H9 (cell line): ENCODE measurements at regions not wholly inside any gene's neighbourhood (a gene's known extent, or its start where the extent isn't known, plus 50 kb on each side); places are given as distances from the start of the nearest gene placed in this dataset.
A peak's percentile ranks its signal among the peaks of the same experiment; 100 is the strongest.

Experiments
- DNase-seq: peaks from one replicate; pipeline ENCODE4 v3.0.0-alpha.2; 2017
- H2AFZ ChIP-seq: one replicate; pipeline ENCODE4 v1.6.1; 2013; ENCODE audit warnings: mild to moderate bottlenecking, low read length, control low read depth, moderate library complexity
- H2AK5ac ChIP-seq: 2 replicates; pipeline ENCODE4 v1.6.1; 2013; ENCODE audit warnings: low read length, control low read depth, mixed read lengths; ENCODE audit not compliant: insufficient read length
- H2BK120ac ChIP-seq: one replicate; pipeline ENCODE4 v1.6.1; 2013; ENCODE audit warnings: low read depth, mild to moderate bottlenecking, low read length, control low read depth, inconsistent platforms; ENCODE audit not compliant: poor library complexity, severe bottlenecking
- H2BK12ac ChIP-seq: 2 replicates; pipeline ENCODE4 v1.6.1; 2013; ENCODE audit warnings: low read length, control low read depth, mixed read lengths, low read depth; ENCODE audit not compliant: insufficient read length
- H2BK15ac ChIP-seq: 2 replicates; pipeline ENCODE4 v1.6.1; 2013; ENCODE audit warnings: low read depth, low read length, control low read depth
- H2BK20ac ChIP-seq: one replicate; pipeline ENCODE4 v1.6.1; 2013; ENCODE audit warnings: low read depth, mild to moderate bottlenecking, low read length, control low read depth, inconsistent platforms; ENCODE audit not compliant: poor library complexity, severe bottlenecking
- H2BK5ac ChIP-seq: 2 replicates; pipeline ENCODE4 v1.6.1; 2013; ENCODE audit warnings: low read length, control low read depth, mixed read lengths; ENCODE audit not compliant: insufficient read length
- H3K14ac ChIP-seq: 2 replicates; pipeline ENCODE4 v1.6.1; 2013; ENCODE audit warnings: low read length, control low read depth; ENCODE audit not compliant: insufficient read depth
- H3K18ac ChIP-seq: 2 replicates; pipeline ENCODE4 v1.6.1; 2013; ENCODE audit warnings: low read depth, mild to moderate bottlenecking, mixed read lengths, low read length, control low read depth; ENCODE audit not compliant: insufficient read length
- H3K23ac ChIP-seq: 2 replicates; pipeline ENCODE4 v1.6.1; 2013; ENCODE audit warnings: low read length, control low read depth, mixed read lengths, low read depth; ENCODE audit not compliant: insufficient read length
- H3K23me2 ChIP-seq: 2 replicates; pipeline ENCODE4 v1.6.1; 2013; ENCODE audit warnings: low read depth, mild to moderate bottlenecking, mixed read lengths, low read length, control low read depth; ENCODE audit not compliant: insufficient read length, poor library complexity, severe bottlenecking
- H3K27ac ChIP-seq: 2 replicates; pipeline ENCODE4 v1.5.1; 2013; ENCODE audit warnings: low read length, control low read depth, mixed read lengths, low read depth; ENCODE audit not compliant: insufficient read length
- H3K27me3 ChIP-seq: 2 replicates; pipeline ENCODE4 v1.6.1; 2013; ENCODE audit warnings: low read length, control low read depth, inconsistent platforms; ENCODE audit not compliant: insufficient read depth
- H3K4ac ChIP-seq: 2 replicates; pipeline ENCODE4 v1.6.1; 2013; ENCODE audit warnings: low read depth, mild to moderate bottlenecking, control low read depth, inconsistent platforms, low read length, moderate library complexity
- H3K4me1 ChIP-seq: 2 replicates; pipeline ENCODE4 v1.6.1; 2013; ENCODE audit warnings: low read length, control low read depth, inconsistent platforms; ENCODE audit not compliant: insufficient read depth
- H3K4me2 ChIP-seq: 2 replicates; pipeline ENCODE4 v1.6.1; 2013; ENCODE audit warnings: low read length, control low read depth, mixed read lengths; ENCODE audit not compliant: insufficient read length, insufficient read depth
- H3K56ac ChIP-seq: 2 replicates; pipeline ENCODE4 v1.6.1; 2013; ENCODE audit warnings: low read depth, mild to moderate bottlenecking, mixed read lengths, low read length, control low read depth; ENCODE audit not compliant: insufficient read length
- H3K79me1 ChIP-seq: 2 replicates; pipeline ENCODE4 v1.6.1; 2013; ENCODE audit warnings: low read depth, mild to moderate bottlenecking, moderate library complexity, low read length, control low read depth, inconsistent platforms; ENCODE audit not compliant: insufficient read depth, poor library complexity, severe bottlenecking
- H3K79me2 ChIP-seq: 2 replicates; pipeline ENCODE4 v1.6.1; 2013; ENCODE audit warnings: low read length, control low read depth, inconsistent platforms; ENCODE audit not compliant: insufficient read depth
- H3K9ac ChIP-seq: 2 replicates; pipeline ENCODE4 v1.6.1; 2013; ENCODE audit warnings: low read length, control low read depth, mixed read lengths; ENCODE audit not compliant: insufficient read length; ENCODE audit errors: extremely low read depth
- H3K9me3 ChIP-seq: one replicate; pipeline ENCODE4 v1.6.1; 2013; ENCODE audit warnings: low read depth, low read length, inconsistent platforms; ENCODE audit not compliant: control insufficient read depth
- H3T11ph ChIP-seq: one replicate; pipeline ENCODE4 v1.6.1; 2013; ENCODE audit warnings: mild to moderate bottlenecking, low read length, control low read depth, inconsistent platforms
- H4K20me1 ChIP-seq: one replicate; pipeline ENCODE4 v1.6.1; 2013; ENCODE audit not compliant: control insufficient read depth, insufficient read length, insufficient read depth
- H4K5ac ChIP-seq: 2 replicates; pipeline ENCODE4 v1.6.1; 2013; ENCODE audit warnings: low read depth, mild to moderate bottlenecking, mixed read lengths, low read length, control low read depth; ENCODE audit not compliant: insufficient read length
- H4K8ac ChIP-seq: replicated peaks from 2 replicates; pipeline ENCODE4 v1.6.1; 2013; ENCODE audit warnings: low read length, control low read depth, mixed read lengths, low read depth; ENCODE audit not compliant: insufficient read length
- H4K91ac ChIP-seq: 2 replicates; pipeline ENCODE4 v1.6.1; 2013; ENCODE audit warnings: low read depth, mild to moderate bottlenecking, moderate library complexity, mixed read lengths, low read length, control low read depth; ENCODE audit not compliant: insufficient read length
- H3K27ac Mint-ChIP-seq, 3 experiments: 2 replicates in 2 of 3; 3 replicates in 1 of 3; pipeline ENCODE4 v1.8.0; 2020 to 2021; ENCODE audit warnings: mixed read lengths in 3 of 3, mild to moderate bottlenecking in 1 of 3, moderate library complexity in 1 of 3
- H3K27me3 Mint-ChIP-seq: 2 replicates; pipeline ENCODE4 v1.8.0; 2021; ENCODE audit warnings: low read depth, mild to moderate bottlenecking, moderate library complexity, mixed read lengths
- H3K36me3 Mint-ChIP-seq, 3 experiments: 2 replicates in 2 of 3; 3 replicates in 1 of 3; pipeline ENCODE4 v1.8.0; 2020 to 2021; ENCODE audit warnings: low read depth in 3 of 3, mixed read lengths in 3 of 3; ENCODE audit not compliant: insufficient read depth in 1 of 3
- H3K4me1 Mint-ChIP-seq, 2 experiments: 2 replicates each; pipeline ENCODE4 v1.8.0; 2020; ENCODE audit warnings: mixed read lengths in 2 of 2
- H3K4me3 Mint-ChIP-seq, 2 experiments: 2 replicates in 1 of 2; 3 replicates in 1 of 2; pipeline ENCODE4 v1.8.0; 2020 to 2021; ENCODE audit warnings: mild to moderate bottlenecking in 2 of 2, mixed read lengths in 2 of 2, moderate library complexity in 1 of 2
- H3K9me3 Mint-ChIP-seq, 2 experiments: 2 replicates in 1 of 2; 3 replicates in 1 of 2; pipeline ENCODE4 v1.8.0; 2020; ENCODE audit warnings: mild to moderate bottlenecking in 2 of 2, mixed read lengths in 2 of 2, moderate library complexity in 1 of 2
- CTCF ChIP-seq: fragments of 200-600 bp; sonication (generic); conservative IDR thresholded peaks from 3 replicates; pipeline ENCODE4 v1.8.0; 2021; ENCODE audit warnings: antibody characterized with exemption, mild to moderate bottlenecking
- WGBS: extraction: QIAGEN DNeasy Blood & Tissue Kit; methylation state at CpG from one replicate; pipeline ENCODE4 v1.1.7; 2013; ENCODE audit warnings: missing lambda C conversion rate, low lambda C conversion rate, mixed read lengths; ENCODE audit not compliant: insufficient read length; ENCODE audit errors: extremely low coverage; 5-methylcytosine and 5-hydroxymethylcytosine counted together

- Histone ChIP-seq H3K56ac (no peak overlapping the region), H3K23me2 (no peaks in the 10 kb centered on the region), H3K4ac (no peak overlapping the region), H2AK5ac (no peak overlapping the region), H4K5ac (no peak overlapping the region), H2BK20ac (no peak overlapping the region), H3K9me3 (no peaks in the 10 kb centered on the region), H2BK15ac (no peak overlapping the region), H4K20me1 (no peaks in the 10 kb centered on the region), H3K14ac (no peak overlapping the region), H3K79me2 (no peaks in the 10 kb centered on the region), H3K4me2 (no peak overlapping the region), H3K79me1 (no peaks in the 10 kb centered on the region), H2BK12ac (no peak overlapping the region), H3K27ac (no peak overlapping the region), H3K27me3 (no peaks in the 10 kb centered on the region), H3K4me1 (no peaks in the 10 kb centered on the region), H4K91ac (no peak overlapping the region), H2BK5ac (no peak overlapping the region), H4K8ac (no peak overlapping the region), H2AFZ (no peak overlapping the region), H3K9ac (no peak overlapping the region), H3T11ph (no peak overlapping the region), H2BK120ac (no peak overlapping the region), H3K18ac (no peak overlapping the region), H3K23ac (no peak overlapping the region)
- H3K27ac Mint-ChIP-seq: peak overlapping the region in 1 of 3 experiments; percentile 66; a peak in 1 of 7 replicates
- no peaks in the 10 kb centered on the region; the same call in none of the 2 replicates for H3K27me3 Mint-ChIP-seq
- H3K36me3 Mint-ChIP-seq: peaks cover 0 to 5% (median 0%) of the 10 kb centered on the region in 3 experiments; a peak in 4 of 7 replicates
- DNase-seq: no peak
- H3K9me3 Mint-ChIP-seq: peaks cover 1 to 6% of the 10 kb centered on the region in 2 experiments; a peak in 3 of 5 replicates
- no peak overlapping the region for H3K4me3 Mint-ChIP-seq
- TF ChIP-seq CTCF: no peak
- WGBS: no CpG with 5 or more reads among the region's 18 CpGs
- peaks cover 0 to 6% of the 10 kb centered on the region in 2 experiments; a peak in 2 of 4 replicates for H3K4me1 Mint-ChIP-seq
Measured at GRCh38 chr6:170046791-170047626, 243.9 kb downstream of the DLL1 start.
